Left kidney (tissue), 1 donor: ENCODE measurements at regions not wholly inside any gene's neighbourhood (a gene's known extent, or its start where the extent isn't known, plus 50 kb on each side); places are given as distances from the start of the nearest gene placed in this dataset.

Experiments
- DNase-seq: peaks from one replicate; pipeline ENCODE4 v3.0.0-alpha.2; 2013

GRCh38 chr3:72370947-72371346 is 477.3 kb downstream of the SHQ1 start:
- DNase-seq: no peak

GRCh38 chr3:72369681-72370080 is 478.6 kb downstream of the SHQ1 start:
- DNase-seq: no peak

GRCh38 chr3:72368331-72368975 is 479.8 kb downstream of the SHQ1 start:
- DNase-seq: no peak

GRCh38 chr3:72361990-72362389 is 486.3 kb downstream of the SHQ1 start:
- no peak for DNase-seq

- no peak for DNase-seq
These were observed 488.5 kb downstream of the SHQ1 start for GRCh38 chr3:72359743-72360142.

- no peak for DNase-seq
These were observed 493.1 kb downstream of the SHQ1 start for GRCh38 chr3:72355168-72355567.

GRCh38 chr3:72354486-72354885 is 493.8 kb downstream of the SHQ1 start:
- DNase-seq: no peak

GRCh38 chr3:72353236-72354128 is 494.8 kb downstream of the SHQ1 start:
- DNase-seq: no peak

- DNase-seq: no peak
These were observed 496.1 kb downstream of the SHQ1 start for GRCh38 chr3:72352176-72352575.

GRCh38 chr3:72351536-72351935 is 496.7 kb downstream of the SHQ1 start:
- DNase-seq: no peak

- no peak for DNase-seq
These were observed 497.3 kb downstream of the SHQ1 start for GRCh38 chr3:72350761-72351505.

- DNase-seq: no peak
These were observed 499.9 kb downstream of the SHQ1 start for GRCh38 chr3:72348357-72348756.

- no peak for DNase-seq
These were observed 500.4 kb downstream of the SHQ1 start for GRCh38 chr3:72347819-72348319.

GRCh38 chr3:72346526-72346926 is 501.7 kb downstream of the SHQ1 start:
- DNase-seq: no peak

GRCh38 chr3:72345980-72346379 is 502.3 kb downstream of the SHQ1 start:
- DNase-seq: no peak

GRCh38 chr3:72345237-72345878 is 502.9 kb downstream of the SHQ1 start:
- no peak for DNase-seq

- no peak for DNase-seq
These were observed 503.6 kb downstream of the SHQ1 start for GRCh38 chr3:72344647-72345046.

GRCh38 chr3:72344236-72344635 is 504.0 kb downstream of the SHQ1 start:
- no peak for DNase-seq

GRCh38 chr3:72343078-72343477 is 505.2 kb downstream of the SHQ1 start:
- DNase-seq: no peak

GRCh38 chr3:72342450-72342849 is 505.8 kb downstream of the SHQ1 start:
- DNase-seq: no peak

- DNase-seq: no peak
These were observed 506.3 kb downstream of the SHQ1 start for GRCh38 chr3:72341920-72342319.

GRCh38 chr3:72341380-72341770 is 506.9 kb downstream of the SHQ1 start:
- DNase-seq: no peak
